ENCODE measurements at regions not wholly inside any gene's neighbourhood (a gene's known extent, or its start where the extent isn't known, plus 50 kb on each side); places are given as distances from the start of the nearest gene placed in this dataset.

DNA sequence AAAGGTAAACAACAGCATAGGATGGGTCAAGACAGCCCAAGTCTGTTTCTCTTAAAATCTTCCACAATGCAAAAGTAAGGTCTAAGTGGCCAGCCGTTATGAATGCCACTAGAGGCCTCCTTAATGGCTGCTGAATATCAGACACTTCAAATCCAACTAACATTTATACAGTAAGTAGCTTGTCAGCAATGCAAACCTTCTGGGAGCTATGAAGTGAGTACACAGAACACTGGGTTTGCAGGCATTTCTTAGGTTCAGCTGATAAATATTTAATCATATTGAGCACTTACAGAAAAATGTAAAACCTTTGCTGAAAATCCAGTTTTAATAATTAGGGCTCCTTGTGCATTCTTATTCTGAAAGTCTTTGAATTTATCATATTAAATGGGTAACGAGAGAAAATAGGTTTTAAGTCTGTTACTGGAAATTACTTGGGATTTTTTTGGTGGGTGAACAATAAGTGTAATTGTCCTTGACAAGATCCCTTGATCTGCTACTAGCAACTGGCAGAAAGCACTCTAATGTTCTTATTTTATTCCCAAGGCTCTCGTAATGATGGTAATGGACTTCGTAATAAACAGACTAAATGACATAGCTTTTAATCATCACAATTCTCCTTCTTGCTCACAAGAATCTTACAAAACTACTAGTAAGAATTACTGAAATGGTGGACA, 141.7 kb upstream of the GPR149 start:
- no peak for TF ChIP-seq CTCF (IDR thresholded peaks at IDR 0.05; ENCODE audit: low read length)
- no peak for TF ChIP-seq EZH2 (IDR thresholded peaks at IDR 0.05; ENCODE audit: borderline replicate concordance, low read length)

All from OCI-LY1 (cell line).